GM19372 (cell line): ENCODE measurements at regions not wholly inside any gene's neighbourhood (a gene's known extent, or its start where the extent isn't known, plus 50 kb on each side); places are given as distances from the start of the nearest gene placed in this dataset.
"Not testable (repeated sequence)": the region's sequence is repeated elsewhere in the genome, so short reads cannot be mapped to it uniquely, and the experiment has no call there.

Source experiments
- ATAC-seq: cut with Tn5 transposase; IDR thresholded peaks from one replicate; pipeline ENCODE4 v1.9.1; 2021; ENCODE audit warnings: mild to moderate bottlenecking, low read depth, moderate library complexity; ENCODE audit not compliant: unreplicated experiment

DNA sequence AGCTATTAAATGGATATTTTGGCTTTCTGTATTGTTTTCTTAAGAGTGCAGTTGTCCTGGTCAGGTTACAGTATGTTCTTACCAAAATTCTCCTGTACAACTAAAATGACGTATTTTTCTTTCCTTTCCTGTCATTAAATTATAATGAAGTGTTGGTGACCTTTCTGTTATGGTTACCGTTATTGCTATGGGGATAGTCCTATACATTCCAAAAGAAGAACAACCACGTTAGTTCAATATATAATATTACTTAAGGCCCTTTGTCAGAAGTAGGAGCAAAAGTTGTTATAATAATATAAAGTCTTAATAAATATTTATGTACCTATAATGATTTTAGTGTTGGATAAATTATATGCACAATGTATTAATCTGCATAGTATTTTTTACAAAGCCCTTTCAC lies 82.4 kb upstream of the NREP start:
- ATAC-seq, result no peak

DNA sequence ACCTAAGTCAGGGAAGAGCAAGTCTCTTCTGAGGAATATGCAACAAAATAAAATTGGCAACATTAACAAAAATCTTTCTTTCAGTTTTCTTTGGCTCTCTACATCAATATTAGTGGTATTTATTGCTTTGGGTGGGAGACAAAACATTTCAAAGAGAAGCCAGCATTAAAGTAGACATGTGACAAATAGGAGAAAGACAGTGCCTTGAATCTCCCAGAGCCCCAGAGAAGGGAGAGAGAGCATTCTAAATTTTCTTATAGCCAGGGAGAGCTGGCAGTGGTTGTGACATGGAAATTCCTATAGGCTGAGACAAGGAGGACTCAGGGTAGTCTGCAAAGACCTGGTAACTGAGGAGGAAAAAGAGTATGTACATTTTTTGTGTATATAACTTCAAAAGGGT lies 79.4 kb upstream of the NREP start:
- ATAC-seq, result no peak

GRCh38 chr5:111834926-111835599 lies 78.1 kb upstream of the NREP start:
- ATAC-seq, result no peak

DNA sequence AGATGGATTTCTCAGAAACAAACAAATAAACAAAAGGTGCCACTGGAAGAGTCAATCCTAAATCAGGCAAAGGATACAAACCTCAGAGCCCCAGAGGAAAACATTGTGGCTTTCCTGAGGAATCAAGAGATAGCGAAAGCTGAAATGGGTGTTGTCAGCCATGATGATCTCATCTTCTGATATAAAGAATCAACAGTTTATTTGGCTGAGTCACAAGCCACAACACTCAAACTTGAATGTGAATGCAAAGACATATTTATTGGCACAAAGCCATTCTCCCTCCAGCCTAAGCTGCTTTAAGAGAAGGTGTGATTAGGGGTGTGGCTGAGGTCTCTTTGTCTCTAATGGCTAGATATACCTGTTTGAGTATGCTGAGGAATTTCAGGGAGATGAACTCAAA lies 73.3 kb upstream of the NREP start:
- no peak for ATAC-seq

- ATAC-seq, result no peak
These were observed 72.7 kb upstream of the NREP start for GRCh38 chr5:111829701-111830100.

DNA sequence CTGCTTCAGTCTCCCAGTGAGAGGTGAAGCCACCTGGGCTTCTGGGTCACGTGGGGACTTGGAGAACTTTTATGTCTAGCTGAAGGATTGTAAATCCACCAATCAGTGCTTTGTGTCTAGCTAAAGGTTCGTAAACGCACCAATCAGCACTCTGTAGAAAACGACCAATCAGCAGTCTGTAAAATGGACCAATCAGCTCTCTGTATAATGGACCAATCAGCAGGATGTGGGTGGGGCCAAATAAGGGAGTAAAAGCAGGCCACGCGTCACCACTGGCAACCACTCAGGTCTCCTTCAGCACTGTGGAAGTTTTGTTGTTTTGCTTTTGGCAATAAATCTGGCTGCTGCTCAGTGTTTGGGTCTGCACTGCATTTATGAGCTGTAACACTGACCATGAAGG lies 69.1 kb upstream of the NREP start:
- ATAC-seq, result no peak

- no peak for ATAC-seq
These were observed 63.1 kb upstream of the NREP start for GRCh38 chr5:111820072-111820471.

- not testable (repeated sequence) for ATAC-seq
These were observed 62.0 kb upstream of the NREP start for GRCh38 chr5:111819028-111819427.

DNA sequence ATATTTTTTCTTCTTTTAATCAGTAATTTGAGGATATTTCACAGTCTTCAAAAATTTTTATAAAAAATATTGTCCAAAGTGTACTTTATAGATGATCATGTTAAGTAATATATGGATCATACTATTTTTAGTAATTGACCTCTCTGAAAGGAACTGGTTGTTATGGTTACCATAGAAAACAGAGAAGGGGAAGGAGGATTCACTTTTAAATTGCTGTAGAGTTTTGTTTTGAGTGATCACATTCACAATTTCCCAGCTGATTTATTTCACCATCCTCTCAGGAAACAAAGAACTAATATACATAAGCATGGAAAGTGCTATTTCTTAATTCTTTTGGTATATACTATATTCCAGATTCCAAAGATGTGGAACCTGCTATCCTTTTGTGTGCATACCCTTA lies 56.5 kb upstream of the NREP start:
- ATAC-seq, result no peak

GRCh38 chr5:111810112-111810511 lies 53.1 kb upstream of the NREP start:
- ATAC-seq, result no peak
